ENCODE measurements at regions not wholly inside any gene's neighbourhood (a gene's known extent, or its start where the extent isn't known, plus 50 kb on each side); places are given as distances from the start of the nearest gene placed in this dataset.

- no peak overlapping the region for H3K9ac ChIP-seq (ENCODE audit: insufficient read depth, low read depth, low read length)
- no peak overlapping the region for H3K4me2 ChIP-seq (ENCODE audit: low read depth, low read length)
- H3K9me3 ChIP-seq (ENCODE audit: low read length), result peaks cover 75% of the 10 kb centered on the region
- DNase-seq (ENCODE audit: low spot score) (no peak), FAIRE-seq (no peak), ATAC-seq (no peak)
- intact Hi-C loops (cut with micrococcal nuclease; ENCODE audit: unreplicated experiment) (no loop called here), in situ Hi-C loops (cut with HindIII; ENCODE audit: extremely low pct_ligation_motif_present, low pct_unique_long_range_greater_than_20kb) (no loop called here)
- ChIA-PET CTCF (ENCODE audit: low intra/inter-chr PET ratio, low total read pairs) (no interaction called here), POLR2A (no interaction called here)
- H3K27me3 ChIP-seq (ENCODE audit: control insufficient read depth in 1 of 2, insufficient read depth in 2 of 2, low read length in 2 of 2), result no peaks in the 10 kb centered on the region
- no peaks in the 10 kb centered on the region for H4K20me1 ChIP-seq (ENCODE audit: insufficient read depth, low read length)
- H3K4me1 ChIP-seq (ENCODE audit: insufficient read depth, low read length), result no peaks in the 10 kb centered on the region
- H3K79me2 ChIP-seq (ENCODE audit: insufficient read depth, low read length), result no peaks in the 10 kb centered on the region
- H2AFZ ChIP-seq (ENCODE audit: low read length), result no peak overlapping the region
- no peaks in the 10 kb centered on the region for H3K36me3 ChIP-seq (replicated peaks in 1 of 2; ENCODE audit: control insufficient read depth in 1 of 2, insufficient read depth in 2 of 2, low read length in 2 of 2)
- TF ChIP-seq SRY (CRISPR knock-in tag; IDR thresholded peaks at IDR 0.05), result no peak
- TF ChIP-seq PAF1 (CRISPR knock-in tag; IDR thresholded peaks at IDR 0.05), result no peak
- TF ChIP-seq CEBPB (IDR thresholded peaks at IDR 0.05; ENCODE audit: borderline replicate concordance, low read depth, low read length), result no peak
- no peak for TF ChIP-seq ZNF17 (CRISPR knock-in tag; IDR thresholded peaks at IDR 0.05)
- TF ChIP-seq RORA (CRISPR knock-in tag; IDR thresholded peaks at IDR 0.05), result no peak
- no peak for TF ChIP-seq KAT2B (IDR thresholded peaks at IDR 0.05; ENCODE audit: borderline replicate concordance, low read depth, low read length)
- no peak for TF ChIP-seq NR3C1 (CRISPR knock-in tag; IDR thresholded peaks at IDR 0.05)
- TF ChIP-seq ATF2 (CRISPR knock-in tag; IDR thresholded peaks at IDR 0.05), result no peak
- no peak for TF ChIP-seq ARNT (IDR thresholded peaks at IDR 0.05)
- TF ChIP-seq TEF (CRISPR knock-in tag; IDR thresholded peaks at IDR 0.05), result no peak
- no peak for TF ChIP-seq ZNF800 (CRISPR knock-in tag; IDR thresholded peaks at IDR 0.05)
- TF ChIP-seq MAFF (IDR thresholded peaks at IDR 0.05; ENCODE audit: low read depth, low read length), result no peak
- no peak for TF ChIP-seq NR1H2 (CRISPR knock-in tag; IDR thresholded peaks at IDR 0.05; ENCODE audit: borderline replicate concordance, low read depth)
- TF ChIP-seq ZNF619 (CRISPR knock-in tag; IDR thresholded peaks at IDR 0.05), result no peak
- no peak for TF ChIP-seq NRL (CRISPR knock-in tag; IDR thresholded peaks at IDR 0.05; ENCODE audit: borderline replicate concordance)
- TF ChIP-seq SRSF9 (IDR thresholded peaks at IDR 0.05; ENCODE audit: borderline replicate concordance, insufficient read depth, low read depth, low read length, poor library complexity, severe bottlenecking), result no peak
- no peak for TF ChIP-seq ZNF720 (CRISPR knock-in tag; IDR thresholded peaks at IDR 0.05)
- TF ChIP-seq HOXA7 (CRISPR knock-in tag; IDR thresholded peaks at IDR 0.05), result no peak
- no peak overlapping the region for H3K27ac ChIP-seq (ENCODE audit: extremely low read length, insufficient read depth, low read length)
- no peak overlapping the region for H3K4me3 ChIP-seq (replicated peaks in 1 of 3; ENCODE audit: insufficient read depth in 1 of 3, low read depth in 2 of 3, low read length in 3 of 3)
- no TSS peak for BruUV-seq (replicated peaks)
- WGBS (ENCODE audit: low lambda C conversion rate), result 0% methylated on average over 4 of the region's 4 CpGs
Measured at GRCh38 chr18:64365106-64365505, 216.2 kb upstream of the LINC00305 start.
